ENCODE measurements at regions not wholly inside any gene's neighbourhood (a gene's known extent, or its start where the extent isn't known, plus 50 kb on each side); places are given as distances from the start of the nearest gene placed in this dataset.

- no peak for DNase-seq
These were observed 278.1 kb upstream of the KCNMB2 start for GRCh38 chr3:178258121-178258520.

- DNase-seq, result no peak
These were observed 276.5 kb upstream of the KCNMB2 start for GRCh38 chr3:178259703-178260102.

- DNase-seq, result no peak
These were observed 275.2 kb upstream of the KCNMB2 start for GRCh38 chr3:178260887-178261565.

GRCh38 chr3:178263236-178263916, 272.9 kb upstream of the KCNMB2 start:
- DNase-seq, result no peak

GRCh38 chr3:178267158-178267844, 268.9 kb upstream of the KCNMB2 start:
- no peak for DNase-seq

- no peak for DNase-seq
These were observed 265.4 kb upstream of the KCNMB2 start for GRCh38 chr3:178270838-178271237.

- no peak for DNase-seq
These were observed 264.4 kb upstream of the KCNMB2 start for GRCh38 chr3:178271740-178272387.

- DNase-seq, result no peak
These were observed 263.4 kb upstream of the KCNMB2 start for GRCh38 chr3:178272841-178273240.

- DNase-seq, result no peak
These were observed 261.5 kb upstream of the KCNMB2 start for GRCh38 chr3:178274711-178275110.

- no peak for DNase-seq
These were observed 260.9 kb upstream of the KCNMB2 start for GRCh38 chr3:178275311-178275710.

- DNase-seq, result no peak
These were observed 260.4 kb upstream of the KCNMB2 start for GRCh38 chr3:178275793-178276192.

GRCh38 chr3:178277605-178278004, 258.6 kb upstream of the KCNMB2 start:
- DNase-seq, result no peak

GRCh38 chr3:178283561-178283960, 252.7 kb upstream of the KCNMB2 start:
- DNase-seq, result no peak

GRCh38 chr3:178284181-178284580, 252.1 kb upstream of the KCNMB2 start:
- no peak for DNase-seq

GRCh38 chr3:178288074-178288473, 248.2 kb upstream of the KCNMB2 start:
- DNase-seq, result no peak

- no peak for DNase-seq
These were observed 246.6 kb upstream of the KCNMB2 start for GRCh38 chr3:178289544-178290160.

GRCh38 chr3:178291574-178292370, 244.5 kb upstream of the KCNMB2 start:
- no peak for DNase-seq

- DNase-seq, result no peak
These were observed 240.8 kb upstream of the KCNMB2 start for GRCh38 chr3:178295292-178295912.

- DNase-seq, result no peak
These were observed 239.0 kb upstream of the KCNMB2 start for GRCh38 chr3:178297199-178297598.

- DNase-seq, result no peak
These were observed 238.5 kb upstream of the KCNMB2 start for GRCh38 chr3:178297740-178298139.

- no peak for DNase-seq
These were observed 235.7 kb upstream of the KCNMB2 start for GRCh38 chr3:178300441-178300959.
